HG02885 (cell line): ENCODE measurements at regions not wholly inside any gene's neighbourhood (a gene's known extent, or its start where the extent isn't known, plus 50 kb on each side); places are given as distances from the start of the nearest gene placed in this dataset.
"Not testable (repeated sequence)": the region's sequence is repeated elsewhere in the genome, so short reads cannot be mapped to it uniquely, and the experiment has no call there.

Experiments
- ATAC-seq: cut with Tn5 transposase; IDR thresholded peaks from one replicate; pipeline ENCODE4 v1.9.1; 2021; ENCODE audit warnings: mild to moderate bottlenecking; ENCODE audit not compliant: unreplicated experiment, poor library complexity

DNA sequence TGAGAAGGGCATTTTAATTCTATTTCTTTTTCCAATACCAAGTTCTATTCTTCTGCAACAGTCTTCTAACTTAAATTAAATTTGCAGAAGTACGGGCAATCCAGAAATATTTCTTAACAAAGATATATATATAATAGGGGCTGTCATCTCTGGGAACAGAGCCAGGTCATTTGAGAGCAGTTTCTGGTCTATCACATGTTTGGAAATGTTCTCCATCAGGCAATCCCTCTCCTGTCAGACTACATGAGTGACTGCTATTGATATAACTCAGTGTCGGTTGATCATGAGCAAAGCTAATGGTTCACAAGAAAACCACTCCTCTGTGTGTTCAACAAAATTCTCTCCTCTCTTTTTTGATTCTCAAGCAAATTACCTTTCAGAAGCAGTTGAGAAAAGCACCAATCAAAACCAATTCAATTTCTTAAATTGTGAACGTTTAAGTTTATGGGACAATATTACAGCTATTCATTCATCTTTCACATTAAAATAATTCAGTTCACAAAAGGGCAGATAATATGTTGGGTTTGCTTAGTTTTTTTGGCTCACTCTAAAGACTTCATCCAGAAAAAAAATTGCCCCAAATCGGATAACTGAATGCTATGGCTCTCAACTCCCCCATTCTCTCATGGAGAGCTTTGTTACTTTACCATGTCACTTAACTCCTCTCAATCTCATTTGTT, 152.9 kb upstream of the TGFBR2 start:
- no peak for ATAC-seq

DNA sequence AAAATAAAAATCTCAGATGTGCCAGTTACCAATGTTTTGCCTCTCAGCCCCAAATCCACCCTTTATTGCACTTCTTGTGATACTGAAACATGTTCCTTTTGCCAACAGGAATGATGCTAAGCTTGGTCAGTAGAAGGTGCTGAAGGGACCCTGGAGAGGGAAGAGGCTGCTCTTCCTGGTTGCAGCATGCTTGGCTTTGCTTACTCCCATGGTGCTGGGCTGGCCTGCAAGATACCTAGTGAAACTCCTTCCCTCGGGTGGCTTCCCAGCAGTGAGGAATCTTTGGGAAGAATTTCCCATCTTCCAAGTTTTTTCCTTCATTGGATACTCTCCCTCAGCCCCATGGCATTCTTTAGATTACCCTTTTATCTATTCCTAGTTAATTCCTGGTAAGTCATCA, 151.8 kb upstream of the TGFBR2 start:
- ATAC-seq, result no peak

DNA sequence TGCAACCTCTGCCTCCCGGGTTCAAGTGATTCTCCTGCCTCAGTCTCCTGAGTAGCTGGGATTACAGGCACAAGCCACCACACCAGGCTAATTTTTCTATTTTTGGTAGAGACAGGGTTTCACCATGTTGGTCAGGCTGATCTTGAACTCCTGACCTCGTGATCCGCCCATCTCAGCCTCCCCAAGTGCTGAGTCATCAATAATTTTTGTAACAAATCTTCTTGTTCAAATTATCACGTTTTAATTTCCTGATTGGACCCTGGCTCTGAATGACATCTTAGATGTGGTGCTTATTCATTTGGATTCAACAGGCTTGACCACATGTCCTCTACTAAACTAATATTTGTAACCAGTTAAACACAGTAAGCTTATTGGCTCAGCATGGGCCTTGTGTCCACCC, 151.3 kb upstream of the TGFBR2 start:
- not testable (repeated sequence) for ATAC-seq

DNA sequence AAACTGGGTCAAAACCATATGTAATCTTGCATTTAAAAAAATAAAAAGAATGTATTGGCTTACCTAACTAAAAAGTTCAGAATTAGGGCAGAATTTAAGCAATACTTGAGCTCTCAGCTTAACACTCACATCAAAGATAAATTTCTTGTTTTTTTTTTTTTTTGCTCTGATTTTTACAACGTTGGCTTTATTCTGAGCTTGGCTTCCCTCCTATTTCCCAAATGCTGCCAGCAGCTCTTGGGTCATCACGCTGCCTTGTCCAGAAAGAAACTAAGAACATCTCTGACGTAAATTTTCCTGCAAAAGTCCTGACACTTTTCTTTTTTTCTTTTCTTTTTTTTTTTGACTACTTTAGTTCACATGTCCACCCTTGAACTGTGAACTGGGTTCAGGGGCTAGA, 150.6 kb upstream of the TGFBR2 start:
- ATAC-seq, result no peak

DNA sequence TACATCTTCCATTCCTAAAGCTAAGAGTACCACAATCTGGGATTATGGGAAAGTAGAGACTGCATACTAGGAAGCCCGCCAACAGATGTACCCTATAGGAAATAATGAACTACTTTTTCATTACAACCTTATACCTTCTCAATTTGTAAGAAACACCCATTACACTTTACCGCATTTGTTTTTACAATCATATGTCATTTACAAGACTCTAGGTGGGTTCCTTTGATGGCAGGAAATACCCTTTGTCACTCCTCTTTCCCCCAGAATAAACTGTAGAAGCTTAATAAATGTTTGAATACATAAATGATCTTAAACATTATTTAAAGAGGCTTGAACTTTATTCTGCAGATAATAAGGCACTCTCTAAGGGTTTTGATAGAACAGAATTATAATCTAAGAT, 150.1 kb upstream of the TGFBR2 start:
- no peak for ATAC-seq

DNA sequence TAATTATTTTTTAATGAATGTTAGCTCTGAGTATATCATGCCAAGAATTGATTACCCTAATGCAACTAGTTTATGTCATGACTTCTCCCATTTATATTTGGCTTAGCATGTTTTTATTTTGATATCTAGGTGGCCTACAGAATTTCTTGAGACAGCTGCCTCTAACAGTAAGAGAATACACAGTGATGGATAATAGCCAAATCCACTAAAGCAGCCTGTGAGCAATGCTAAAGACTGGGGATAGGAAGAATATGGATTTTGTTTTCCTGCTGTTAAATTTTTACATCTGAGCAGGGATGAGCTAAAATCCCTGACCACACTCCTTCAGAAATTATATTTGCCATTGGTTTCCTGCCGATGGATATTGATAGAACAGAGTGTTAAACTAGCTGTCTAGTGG, 149.3 kb upstream of the TGFBR2 start:
- no peak for ATAC-seq

DNA sequence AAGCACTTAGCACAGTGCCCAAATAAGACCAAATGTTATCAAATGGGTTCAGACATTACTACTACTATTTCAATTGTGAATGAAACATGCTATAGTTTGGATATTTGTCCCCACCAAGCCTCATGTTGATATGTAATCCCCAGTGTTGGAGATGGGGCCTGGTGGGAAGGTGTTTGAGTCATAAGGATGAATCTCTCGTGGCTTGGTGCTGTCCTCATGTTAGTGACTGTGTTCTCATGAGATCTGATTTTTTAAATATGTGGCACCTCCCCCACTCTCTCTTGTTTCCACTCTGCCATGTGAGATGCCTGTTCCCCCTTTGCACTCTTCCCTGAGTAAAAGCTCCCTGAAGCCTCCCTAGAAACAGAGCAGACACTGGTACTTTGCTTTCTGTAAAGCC, 148.7 kb upstream of the TGFBR2 start:
- ATAC-seq, result no peak

DNA sequence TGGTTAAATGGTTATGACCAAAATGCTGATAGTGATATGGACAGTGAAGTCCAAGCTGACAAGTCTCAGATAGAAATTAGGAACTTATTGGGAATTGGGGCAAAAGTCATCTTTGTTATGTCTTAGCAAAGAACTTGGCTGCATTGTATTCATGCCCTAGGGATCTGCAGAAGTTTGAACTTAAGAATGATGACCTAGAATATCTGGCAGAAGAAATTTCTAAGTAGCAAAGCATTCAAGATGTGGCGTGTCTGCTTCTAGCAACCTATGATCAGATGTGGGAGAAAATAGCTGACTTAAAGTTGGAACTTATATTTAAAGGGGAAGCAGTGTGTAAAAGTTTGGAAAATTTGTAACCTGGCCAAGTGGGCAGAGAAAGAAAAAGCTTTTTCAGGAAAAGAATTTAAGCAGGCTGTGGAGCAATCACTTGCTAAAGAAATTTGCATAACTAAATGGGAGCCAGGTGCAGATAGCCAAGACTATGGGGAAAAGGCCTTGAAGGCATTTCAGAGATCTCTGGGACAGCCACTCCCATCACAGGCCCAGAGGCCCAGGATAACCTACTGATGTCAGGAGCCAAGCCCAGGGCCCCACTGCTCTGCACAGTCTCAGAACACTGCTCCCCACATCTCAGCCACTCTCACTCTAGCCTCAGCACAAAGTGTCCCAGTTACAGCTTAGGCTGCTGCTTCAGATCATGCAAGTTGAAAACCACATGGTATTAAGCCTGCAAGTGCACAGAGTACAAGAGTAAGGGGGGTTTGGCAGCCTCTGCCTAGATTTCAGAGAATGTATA, 147.8 kb upstream of the TGFBR2 start:
- no peak for ATAC-seq

DNA sequence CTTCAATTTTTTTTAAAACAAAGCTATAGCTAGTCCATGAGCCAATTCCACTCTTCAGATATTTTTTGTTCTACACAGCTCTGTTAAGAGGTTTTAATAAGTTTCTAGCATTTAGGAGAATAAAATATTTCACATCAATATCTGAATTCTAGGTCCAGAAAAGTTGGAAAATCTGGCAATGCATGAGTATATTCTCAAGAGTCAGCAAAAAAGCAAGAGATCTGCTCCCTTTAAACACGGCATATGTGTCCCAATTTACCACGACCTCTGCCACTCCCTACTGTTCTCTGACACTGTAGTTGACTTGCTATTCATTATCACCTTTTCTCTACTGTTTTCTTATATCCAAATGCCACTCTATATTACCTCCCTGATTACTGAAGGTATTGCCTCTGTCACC, 145.1 kb upstream of the TGFBR2 start:
- ATAC-seq, result no peak

DNA sequence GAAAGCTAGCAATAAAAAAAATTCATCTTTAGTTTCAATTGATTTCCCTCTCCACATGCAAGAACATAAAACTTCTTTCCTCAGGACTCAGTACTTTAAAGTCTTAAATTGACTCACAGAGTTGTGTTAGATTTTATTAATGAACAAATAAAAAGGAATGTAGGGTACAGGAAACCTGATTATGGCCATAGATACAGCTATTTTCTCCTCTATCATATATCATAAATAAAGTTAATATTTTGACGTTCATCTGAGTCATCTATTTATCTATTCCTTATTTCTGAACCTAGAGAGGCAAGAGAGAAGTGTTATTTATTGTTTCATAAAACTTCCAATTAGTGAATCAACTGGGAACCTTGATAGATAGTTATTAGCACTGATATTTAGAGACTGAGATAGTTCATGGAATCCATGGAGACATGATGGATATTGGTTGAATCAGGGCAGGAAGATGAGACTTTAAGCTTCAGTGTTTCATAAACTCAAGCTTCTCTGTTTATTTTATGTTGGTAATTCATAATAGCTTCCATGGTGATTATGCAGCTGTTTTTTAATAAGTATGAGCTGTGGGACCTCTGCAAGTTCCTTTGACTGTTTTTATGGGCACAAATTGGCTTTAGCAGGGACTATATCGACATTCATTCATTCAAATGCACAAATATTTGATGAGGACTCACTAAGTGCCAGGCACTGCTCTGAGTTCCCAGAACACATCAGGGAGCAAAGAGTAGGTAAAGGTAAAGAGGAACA, 143.5 kb upstream of the TGFBR2 start:
- ATAC-seq, result no peak

DNA sequence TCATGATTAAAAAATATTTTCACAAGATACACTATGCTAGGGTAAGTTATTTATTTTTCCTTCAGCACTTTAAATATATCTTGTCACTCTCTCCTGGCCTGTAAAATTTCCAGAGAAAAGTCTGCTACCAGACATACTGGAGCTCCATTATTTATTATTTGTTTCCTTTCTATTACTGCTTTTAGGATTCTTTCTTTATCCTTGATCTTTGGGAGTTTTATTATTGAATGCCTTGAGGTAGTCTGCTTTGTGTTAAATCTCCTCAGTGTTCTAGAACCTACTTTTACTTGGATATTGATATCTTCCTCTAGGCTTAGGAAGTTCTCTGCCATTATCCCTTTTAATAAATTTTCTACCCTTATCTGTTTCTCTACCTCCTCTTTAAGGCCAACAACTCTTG, 142.0 kb upstream of the TGFBR2 start:
- no peak for ATAC-seq

DNA sequence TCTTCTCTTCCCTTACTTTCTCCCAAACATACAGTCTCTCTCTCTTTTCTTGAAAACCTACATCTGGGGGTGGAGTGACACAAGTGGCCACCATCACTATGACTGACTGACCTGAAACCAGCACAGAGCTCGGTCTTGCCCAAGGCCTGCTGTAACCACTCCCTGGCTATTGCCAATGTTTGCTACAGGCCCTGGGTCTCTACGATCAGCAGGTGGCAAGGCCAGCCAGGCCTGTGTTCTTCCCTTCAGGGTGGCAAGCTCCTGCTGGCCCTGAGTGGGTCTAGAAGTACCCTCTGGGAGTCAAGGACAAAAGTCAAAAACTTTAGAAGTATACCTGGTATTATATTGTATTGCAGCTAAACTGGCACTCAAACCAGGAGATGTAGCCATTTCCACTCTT, 140.9 kb upstream of the TGFBR2 start:
- no peak for ATAC-seq

DNA sequence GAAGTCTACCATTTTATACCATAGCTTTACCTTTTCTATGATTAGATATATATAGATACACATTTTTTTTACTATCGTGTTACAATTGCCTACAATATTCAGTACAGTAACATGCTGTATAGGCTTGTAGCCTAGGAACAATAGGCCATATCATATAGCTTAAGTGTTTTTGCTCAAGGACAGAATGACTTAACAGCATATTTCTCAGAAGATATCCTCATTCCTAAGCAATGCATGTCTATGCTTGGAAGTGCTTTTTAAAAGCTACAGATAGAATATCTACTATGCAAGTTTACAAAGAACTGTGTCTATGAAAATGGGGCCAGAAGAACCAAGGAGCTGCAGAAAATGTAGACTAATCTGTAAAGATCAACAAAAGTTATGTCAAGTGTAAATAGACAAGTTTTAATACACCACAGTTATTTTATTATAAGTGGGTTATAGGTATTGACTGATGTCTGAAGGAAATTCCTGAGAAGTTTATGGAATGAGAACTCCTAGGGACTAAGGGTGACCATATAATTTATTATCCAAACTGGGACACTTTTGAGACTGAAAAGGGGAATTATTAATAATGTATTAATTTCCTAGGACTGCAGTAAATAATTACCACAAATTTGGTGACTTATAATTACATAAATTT, 138.7 kb upstream of the TGFBR2 start:
- ATAC-seq, result no peak

DNA sequence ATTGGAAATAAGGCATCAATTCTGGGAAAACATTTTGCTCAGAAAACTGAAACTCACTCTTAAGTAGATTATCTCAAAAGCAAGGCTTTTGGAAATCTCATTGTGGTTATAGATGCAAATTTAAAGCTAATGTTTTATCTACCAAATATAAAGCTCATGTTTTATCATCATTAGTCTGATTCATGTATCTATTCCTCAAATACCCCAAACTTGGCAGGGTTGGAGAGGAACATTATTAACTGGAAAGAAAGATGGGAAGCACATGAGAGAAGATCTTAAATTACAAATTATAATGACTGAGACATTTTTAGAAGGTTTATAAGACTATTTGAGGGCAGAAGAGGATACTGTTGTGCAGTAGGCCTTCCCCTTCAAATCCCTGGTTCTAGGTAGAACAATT, 137.3 kb upstream of the TGFBR2 start:
- ATAC-seq, result no peak

DNA sequence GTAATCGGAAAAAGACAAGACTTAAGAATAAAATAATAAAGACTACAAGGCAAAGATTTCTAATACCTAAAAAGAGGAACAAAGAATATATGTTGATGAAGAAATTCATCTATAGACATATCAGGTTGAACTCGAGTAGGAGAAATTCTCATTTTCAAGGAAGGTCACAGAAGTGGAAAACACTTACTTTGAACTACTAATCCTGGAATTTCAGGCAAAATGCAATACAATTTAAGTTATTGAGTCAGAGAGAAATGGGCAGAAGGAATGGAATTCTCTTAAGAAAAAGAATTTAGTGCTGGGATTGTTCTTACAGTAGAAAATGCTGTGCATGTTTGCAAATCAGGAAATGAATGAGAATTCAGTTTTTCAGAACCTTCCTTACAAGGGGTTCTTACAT, 135.9 kb upstream of the TGFBR2 start:
- no peak for ATAC-seq

DNA sequence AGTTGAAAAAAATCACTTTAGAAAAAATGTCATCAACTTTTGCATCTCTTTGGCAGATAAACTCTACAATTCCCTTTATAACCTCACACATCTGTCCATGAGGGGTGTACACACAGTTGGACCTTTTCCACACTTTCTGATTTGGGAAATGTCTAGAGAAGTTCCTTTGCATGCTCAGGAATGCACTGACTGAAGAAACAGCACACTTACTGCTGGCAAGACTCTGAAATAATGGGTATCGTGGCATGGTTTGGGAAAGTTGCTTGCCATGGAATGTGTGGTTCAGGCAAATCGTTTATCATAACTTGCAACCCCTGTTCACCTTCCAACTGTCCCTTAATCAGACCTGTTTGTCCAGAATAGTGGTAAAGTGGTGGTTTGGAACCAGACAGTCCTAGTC, 135.3 kb upstream of the TGFBR2 start:
- no peak for ATAC-seq

DNA sequence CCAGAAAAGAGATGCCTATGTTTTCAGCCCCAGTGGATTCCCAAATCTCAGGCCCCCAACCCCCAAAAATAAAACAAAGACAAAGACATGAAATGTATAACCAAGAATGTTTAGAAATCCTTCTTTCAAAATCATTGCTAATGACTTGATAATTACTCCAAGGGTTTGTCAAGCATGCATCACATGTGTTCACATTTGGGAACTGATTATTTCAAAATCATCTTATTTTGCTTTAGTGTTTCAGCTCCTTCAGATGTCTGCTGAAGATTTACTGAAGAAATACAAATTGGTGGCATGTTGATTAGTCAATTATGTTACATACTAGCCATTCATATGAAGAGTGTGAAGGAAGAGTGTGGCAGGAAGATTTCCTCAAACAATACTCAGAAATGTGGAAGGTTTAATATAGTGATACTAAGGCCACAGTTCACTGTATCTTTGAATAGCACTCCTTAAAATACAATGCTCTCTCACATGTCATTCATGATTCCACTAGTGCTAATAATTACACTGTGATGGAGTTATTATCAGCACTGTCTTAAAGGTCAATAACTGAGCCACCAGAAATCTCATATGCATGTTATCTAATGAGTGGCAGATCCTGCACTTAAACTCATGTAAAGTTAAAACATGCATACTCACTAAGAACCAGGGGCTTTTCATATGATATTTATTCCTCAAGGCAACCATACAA, 134.5 kb upstream of the TGFBR2 start:
- ATAC-seq, result no peak

DNA sequence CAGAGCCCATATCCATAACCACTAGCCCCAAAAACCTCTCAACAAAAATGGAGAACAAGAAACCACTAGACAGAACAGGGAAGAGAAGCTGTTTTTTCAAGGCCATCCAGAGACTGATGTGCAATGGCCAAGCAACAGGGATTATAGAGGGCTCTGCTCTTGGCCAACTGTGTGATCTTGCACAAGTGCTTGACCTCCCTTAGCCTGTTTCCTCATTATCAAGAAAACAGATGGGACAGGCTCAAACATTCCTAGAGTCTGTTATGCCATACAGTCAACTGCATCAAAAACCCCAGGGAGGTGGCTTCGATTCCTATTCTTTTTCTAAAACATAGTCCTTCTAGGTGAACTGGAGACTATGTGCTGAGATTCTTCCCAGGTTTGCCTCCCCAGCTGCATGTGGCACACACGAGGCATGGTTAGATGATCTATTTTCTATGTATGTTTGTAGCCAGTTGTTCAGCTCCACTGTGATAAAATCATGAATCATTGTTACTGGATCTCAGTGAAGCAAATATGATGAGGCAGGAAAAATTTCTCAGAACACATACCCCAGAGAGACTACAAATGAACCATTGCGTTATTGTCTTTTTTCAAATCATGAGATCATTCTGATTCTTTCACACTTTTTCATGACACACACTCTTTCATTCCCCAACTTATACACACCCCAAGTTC, 132.9 kb upstream of the TGFBR2 start:
- ATAC-seq, result no peak

DNA sequence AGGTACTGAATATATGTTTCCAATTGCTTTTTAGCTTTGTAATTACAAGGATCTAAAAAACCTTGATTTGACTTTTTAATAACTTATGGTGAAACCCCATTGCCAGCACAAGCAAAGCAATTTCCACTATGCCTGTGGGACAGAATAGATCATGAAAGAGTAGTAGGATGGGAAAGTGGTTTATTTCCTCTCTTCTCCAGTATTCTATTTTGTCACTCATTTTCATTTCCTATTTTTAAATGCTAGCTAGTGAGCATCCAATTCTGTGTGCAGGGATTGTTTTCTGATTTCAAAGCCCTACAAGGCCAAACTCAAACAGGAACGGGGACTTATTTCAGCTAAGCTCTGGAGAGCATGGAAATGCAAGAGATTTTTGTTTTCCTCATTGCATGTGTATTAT, 132.0 kb upstream of the TGFBR2 start:
- ATAC-seq, result no peak
